PC-9 (cell line): ENCODE measurements at regions not wholly inside any gene's neighbourhood (a gene's known extent, or its start where the extent isn't known, plus 50 kb on each side); places are given as distances from the start of the nearest gene placed in this dataset.

Source experiments
- EZH2 ChIP-seq: fragments of 200-600 bp; sonication (generic); IDR thresholded peaks from 2 replicates; pipeline ENCODE4 v1.8.0; 2017; ENCODE audit warnings: antibody characterized with exemption, low read depth
- TF ChIP-seq, protein P1 (sequence below): fragments of 200-600 bp; sonication (generic); conservative IDR thresholded peaks from 2 replicates; pipeline ENCODE4 v1.6.1; 2017; ENCODE audit warnings: mixed run types, antibody characterized with exemption, mild to moderate bottlenecking, moderate library complexity

- TF ChIP-seq, protein P1, sequence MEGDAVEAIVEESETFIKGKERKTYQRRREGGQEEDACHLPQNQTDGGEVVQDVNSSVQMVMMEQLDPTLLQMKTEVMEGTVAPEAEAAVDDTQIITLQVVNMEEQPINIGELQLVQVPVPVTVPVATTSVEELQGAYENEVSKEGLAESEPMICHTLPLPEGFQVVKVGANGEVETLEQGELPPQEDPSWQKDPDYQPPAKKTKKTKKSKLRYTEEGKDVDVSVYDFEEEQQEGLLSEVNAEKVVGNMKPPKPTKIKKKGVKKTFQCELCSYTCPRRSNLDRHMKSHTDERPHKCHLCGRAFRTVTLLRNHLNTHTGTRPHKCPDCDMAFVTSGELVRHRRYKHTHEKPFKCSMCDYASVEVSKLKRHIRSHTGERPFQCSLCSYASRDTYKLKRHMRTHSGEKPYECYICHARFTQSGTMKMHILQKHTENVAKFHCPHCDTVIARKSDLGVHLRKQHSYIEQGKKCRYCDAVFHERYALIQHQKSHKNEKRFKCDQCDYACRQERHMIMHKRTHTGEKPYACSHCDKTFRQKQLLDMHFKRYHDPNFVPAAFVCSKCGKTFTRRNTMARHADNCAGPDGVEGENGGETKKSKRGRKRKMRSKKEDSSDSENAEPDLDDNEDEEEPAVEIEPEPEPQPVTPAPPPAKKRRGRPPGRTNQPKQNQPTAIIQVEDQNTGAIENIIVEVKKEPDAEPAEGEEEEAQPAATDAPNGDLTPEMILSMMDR, result no peak
- TF ChIP-seq EZH2, result no peak
Measured at GRCh38 chr4:23169608-23170311, 477.0 kb downstream of the GBA3 start.
